NB4 (cell line): ENCODE measurements at regions not wholly inside any gene's neighbourhood (a gene's known extent, or its start where the extent isn't known, plus 50 kb on each side); places are given as distances from the start of the nearest gene placed in this dataset.

Experiments
- DNase-seq: peaks from one replicate; pipeline ENCODE4 v3.0.0; 2010; ENCODE audit warnings: low read depth
- H3K4me3 ChIP-seq: one replicate; pipeline ENCODE4 v1.5.1; 2011; ENCODE audit warnings: mild to moderate bottlenecking, low read depth, low read length, moderate library complexity
- CTCF ChIP-seq: IDR thresholded peaks from one replicate; pipeline ENCODE4 v1.5.1; 2012; ENCODE audit warnings: low read depth, low read length
- MAX ChIP-seq: IDR thresholded peaks from 2 replicates; pipeline ENCODE4 v1.6.1; 2011; ENCODE audit warnings: low read depth, low read length
- MYC ChIP-seq: IDR thresholded peaks from 2 replicates; pipeline ENCODE4 v1.6.1; 2011; ENCODE audit warnings: low read depth, low read length
- POLR2A ChIP-seq: IDR thresholded peaks from 2 replicates; pipeline ENCODE4 v1.6.1; 2011; ENCODE audit warnings: mild to moderate bottlenecking; ENCODE audit not compliant: insufficient read length; ENCODE audit errors: extremely low read depth

GRCh38 chr7:155879592-155879991 lies 67.3 kb upstream of the SHH start:
- no peak for DNase-seq
- TF ChIP-seq POLR2A (no peak), MAX (no peak), MYC (no peak), CTCF (no peak)
- no peak overlapping the region for H3K4me3 ChIP-seq

GRCh38 chr7:155878674-155879073 lies 66.4 kb upstream of the SHH start:
- H3K4me3 ChIP-seq = no peak overlapping the region
- TF ChIP-seq MYC (no peak), POLR2A (no peak), MAX (no peak), CTCF (no peak)
- no peak for DNase-seq

- TF ChIP-seq MYC = no peak
- no peak for TF ChIP-seq POLR2A
- TF ChIP-seq CTCF = no peak
- TF ChIP-seq MAX = no peak
- DNase-seq = no peak
- H3K4me3 ChIP-seq = no peak overlapping the region
Measured at GRCh38 chr7:155878250-155878649, 66.0 kb upstream of the SHH start.

GRCh38 chr7:155877167-155877566 lies 64.9 kb upstream of the SHH start:
- no peak overlapping the region for H3K4me3 ChIP-seq
- no peak for DNase-seq
- TF ChIP-seq MYC (no peak), CTCF (no peak), MAX (no peak), POLR2A (no peak)

GRCh38 chr7:155874411-155874810 lies 62.1 kb upstream of the SHH start:
- H3K4me3 ChIP-seq = no peak overlapping the region
- no peak for TF ChIP-seq MYC
- no peak for TF ChIP-seq CTCF
- no peak for TF ChIP-seq MAX
- no peak for TF ChIP-seq POLR2A
- no peak for DNase-seq

GRCh38 chr7:155874010-155874409 lies 61.7 kb upstream of the SHH start:
- no peak overlapping the region for H3K4me3 ChIP-seq
- no peak for DNase-seq
- TF ChIP-seq POLR2A (no peak), MAX (no peak), MYC (no peak), CTCF (no peak)
